Loucy (cell line): ENCODE measurements at regions not wholly inside any gene's neighbourhood (a gene's known extent, or its start where the extent isn't known, plus 50 kb on each side); places are given as distances from the start of the nearest gene placed in this dataset.

ENCODE experiments used
- H2AFZ ChIP-seq: fragments of 200-600 bp; sonication (generic); 2 replicates; pipeline ENCODE4 v1.6.0; 2016; ENCODE audit warnings: antibody characterized with exemption, mild to moderate bottlenecking, low read length, moderate library complexity
- H3F3A ChIP-seq: fragments of 200-600 bp; 2 replicates; pipeline ENCODE4 v1.6.0; 2016; ENCODE audit warnings: antibody characterized with exemption, low read depth, mild to moderate bottlenecking
- H3K27me3 ChIP-seq: fragments of 200-600 bp; sonication (generic); 2 replicates; pipeline ENCODE4 v1.6.1; 2014; ENCODE audit warnings: low read length, mild to moderate bottlenecking; ENCODE audit not compliant: insufficient read depth, poor library complexity, severe bottlenecking
- H3K36me3 ChIP-seq: fragments of 200-600 bp; sonication (generic); 2 replicates; pipeline ENCODE4 v1.6.1; 2016; ENCODE audit warnings: low read length; ENCODE audit not compliant: insufficient read depth
- H3K4me1 ChIP-seq: fragments of 200-600 bp; sonication (generic); 2 replicates; pipeline ENCODE4 v1.5.1; 2014; ENCODE audit warnings: low read length, mild to moderate bottlenecking; ENCODE audit not compliant: insufficient read depth, poor library complexity, severe bottlenecking
- H3K4me2 ChIP-seq: fragments of 200-600 bp; sonication (generic); 2 replicates; pipeline ENCODE4 v1.6.0; 2014; ENCODE audit warnings: antibody characterized with exemption, low read length, low read depth, mild to moderate bottlenecking; ENCODE audit not compliant: poor library complexity, severe bottlenecking
- H3K4me3 ChIP-seq: fragments of 200-600 bp; sonication (generic); 2 replicates; pipeline ENCODE4 v1.5.1; 2014; ENCODE audit warnings: low read length, mild to moderate bottlenecking, mixed read lengths; ENCODE audit not compliant: poor library complexity, severe bottlenecking
- H3K79me2 ChIP-seq: fragments of 200-600 bp; sonication (generic); 2 replicates; pipeline ENCODE4 v1.6.1; 2014; ENCODE audit warnings: low read length; ENCODE audit not compliant: insufficient read depth
- H3K9ac ChIP-seq: fragments of 200-600 bp; sonication (generic); 2 replicates; pipeline ENCODE4 v1.6.0; 2014; ENCODE audit warnings: mild to moderate bottlenecking, low read depth, low read length, moderate library complexity; ENCODE audit not compliant: poor library complexity, severe bottlenecking
- H3K9me2 ChIP-seq: fragments of 200-600 bp; sonication (generic); replicated peaks from 2 replicates; pipeline ENCODE4 v1.6.1; 2016; ENCODE audit warnings: low read depth, low read length, mixed read lengths
- H3K9me3 ChIP-seq: fragments of 200-600 bp; sonication (generic); 2 replicates; pipeline ENCODE4 v1.6.1; 2014; ENCODE audit warnings: mild to moderate bottlenecking, antibody characterized with exemption, low read length, low read depth; ENCODE audit not compliant: insufficient read depth
- H4K20me1 ChIP-seq: fragments of 200-600 bp; sonication (generic); 2 replicates; pipeline ENCODE4 v1.6.0; 2014; ENCODE audit warnings: antibody characterized with exemption, low read length, mild to moderate bottlenecking; ENCODE audit not compliant: insufficient read depth, poor library complexity, severe bottlenecking
- EZH2phosphoT487 ChIP-seq: fragments of 200-600 bp; IDR thresholded peaks from 2 replicates; pipeline ENCODE4 v1.6.1; 2018; ENCODE audit warnings: antibody characterized with exemption, mild to moderate bottlenecking, moderate library complexity, borderline replicate concordance
- TF ChIP-seq, protein P1 (sequence below): fragments of 200-600 bp; sonication (generic); conservative IDR thresholded peaks from 2 replicates; pipeline ENCODE4 v1.5.1; 2014; ENCODE audit warnings: mild to moderate bottlenecking, antibody characterized with exemption, low read length

- Histone ChIP-seq H3K4me1 (no peaks in the 10 kb centered on the region), H3K4me3 (no peak overlapping the region), H4K20me1 (no peaks in the 10 kb centered on the region), H2AFZ (no peak overlapping the region), H3K27me3 (no peaks in the 10 kb centered on the region), H3K4me2 (no peak overlapping the region), H3K9me3 (no peaks in the 10 kb centered on the region), H3K79me2 (no peaks in the 10 kb centered on the region), H3K36me3 (no peaks in the 10 kb centered on the region), H3K9me2 (no peaks in the 10 kb centered on the region), H3K9ac (no peak overlapping the region), H3F3A (no peaks in the 10 kb centered on the region)
- TF ChIP-seq EZH2phosphoT487, result no peak
- TF ChIP-seq, protein P1, sequence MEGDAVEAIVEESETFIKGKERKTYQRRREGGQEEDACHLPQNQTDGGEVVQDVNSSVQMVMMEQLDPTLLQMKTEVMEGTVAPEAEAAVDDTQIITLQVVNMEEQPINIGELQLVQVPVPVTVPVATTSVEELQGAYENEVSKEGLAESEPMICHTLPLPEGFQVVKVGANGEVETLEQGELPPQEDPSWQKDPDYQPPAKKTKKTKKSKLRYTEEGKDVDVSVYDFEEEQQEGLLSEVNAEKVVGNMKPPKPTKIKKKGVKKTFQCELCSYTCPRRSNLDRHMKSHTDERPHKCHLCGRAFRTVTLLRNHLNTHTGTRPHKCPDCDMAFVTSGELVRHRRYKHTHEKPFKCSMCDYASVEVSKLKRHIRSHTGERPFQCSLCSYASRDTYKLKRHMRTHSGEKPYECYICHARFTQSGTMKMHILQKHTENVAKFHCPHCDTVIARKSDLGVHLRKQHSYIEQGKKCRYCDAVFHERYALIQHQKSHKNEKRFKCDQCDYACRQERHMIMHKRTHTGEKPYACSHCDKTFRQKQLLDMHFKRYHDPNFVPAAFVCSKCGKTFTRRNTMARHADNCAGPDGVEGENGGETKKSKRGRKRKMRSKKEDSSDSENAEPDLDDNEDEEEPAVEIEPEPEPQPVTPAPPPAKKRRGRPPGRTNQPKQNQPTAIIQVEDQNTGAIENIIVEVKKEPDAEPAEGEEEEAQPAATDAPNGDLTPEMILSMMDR, result no peak
These were observed 326.9 kb downstream of the DUSP10 start for GRCh38 chr1:221414772-221415539.

GRCh38 chr1:221415651-221416050 is 326.2 kb downstream of the DUSP10 start:
- Histone ChIP-seq H3K27me3 (no peaks in the 10 kb centered on the region), H3F3A (no peaks in the 10 kb centered on the region), H3K4me3 (no peak overlapping the region), H2AFZ (no peak overlapping the region), H3K4me1 (no peaks in the 10 kb centered on the region), H3K9ac (no peak overlapping the region), H3K36me3 (no peaks in the 10 kb centered on the region), H3K9me3 (no peaks in the 10 kb centered on the region), H3K4me2 (no peak overlapping the region), H3K79me2 (no peaks in the 10 kb centered on the region), H3K9me2 (no peaks in the 10 kb centered on the region), H4K20me1 (no peaks in the 10 kb centered on the region)
- TF ChIP-seq EZH2phosphoT487, result no peak

- Histone ChIP-seq H3K9me3 (no peaks in the 10 kb centered on the region), H3K4me2 (no peak overlapping the region), H3K9ac (no peak overlapping the region), H3K79me2 (no peaks in the 10 kb centered on the region), H3K4me1 (no peaks in the 10 kb centered on the region), H4K20me1 (no peaks in the 10 kb centered on the region), H3K36me3 (no peaks in the 10 kb centered on the region), H3F3A (no peaks in the 10 kb centered on the region), H3K9me2 (no peaks in the 10 kb centered on the region), H2AFZ (no peak overlapping the region), H3K27me3 (no peaks in the 10 kb centered on the region), H3K4me3 (no peak overlapping the region)
- TF ChIP-seq, protein P1, result no peak
- TF ChIP-seq EZH2phosphoT487, result no peak
These were observed 325.7 kb downstream of the DUSP10 start for GRCh38 chr1:221416142-221416541.

DNA sequence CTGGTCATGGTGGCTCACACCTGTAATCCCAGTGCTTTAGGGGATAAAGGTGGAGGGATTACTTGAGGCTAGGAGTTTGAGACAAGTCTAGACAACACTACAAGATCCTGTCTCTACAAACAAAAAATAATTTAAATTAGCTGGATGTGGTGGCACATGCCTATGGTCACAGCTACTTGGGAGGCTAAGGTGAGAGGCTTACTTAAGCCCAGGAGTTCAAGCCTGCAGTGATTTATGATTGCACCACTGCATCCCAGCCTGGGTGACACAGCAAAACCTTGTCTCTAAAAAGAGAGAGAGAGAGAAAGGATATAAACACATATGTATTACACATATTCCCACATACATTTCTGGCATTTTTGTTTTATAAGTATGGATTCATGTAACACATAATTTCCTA is 325.2 kb downstream of the DUSP10 start:
- TF ChIP-seq, protein P1, result no peak
- TF ChIP-seq EZH2phosphoT487, result no peak
- no peak overlapping the region for H3K4me3 ChIP-seq
- no peaks in the 10 kb centered on the region for H4K20me1 ChIP-seq
- H3K4me1 ChIP-seq, result no peaks in the 10 kb centered on the region
- no peaks in the 10 kb centered on the region for H3F3A ChIP-seq
- no peak overlapping the region for H3K9ac ChIP-seq
- H3K9me3 ChIP-seq, result no peaks in the 10 kb centered on the region
- no peaks in the 10 kb centered on the region for H3K9me2 ChIP-seq
- H3K79me2 ChIP-seq, result no peaks in the 10 kb centered on the region
- no peaks in the 10 kb centered on the region for H3K36me3 ChIP-seq
- no peak overlapping the region for H3K4me2 ChIP-seq
- H2AFZ ChIP-seq, result no peak overlapping the region
- H3K27me3 ChIP-seq, result no peaks in the 10 kb centered on the region
